NCI-H146 (cell line): ENCODE measurements at regions not wholly inside any gene's neighbourhood (a gene's known extent, or its start where the extent isn't known, plus 50 kb on each side); places are given as distances from the start of the nearest gene placed in this dataset.

ENCODE experiments used
- DNase-seq: peaks from one replicate; lab custom pipeline; 2025; lab: John Stamatoyannopoulos, UW

- DNase-seq = no peak
Observed at GRCh38 chr17:72390675-72391508, 270.1 kb downstream of the SOX9 start.

- no peak for DNase-seq
Observed at GRCh38 chr17:72392056-72393010, 271.5 kb downstream of the SOX9 start.

GRCh38 chr17:72393553-72393952, 272.7 kb downstream of the SOX9 start:
- DNase-seq = no peak

- no peak for DNase-seq
Observed at GRCh38 chr17:72394531-72394930, 273.7 kb downstream of the SOX9 start.

- no peak for DNase-seq
Observed at GRCh38 chr17:72396121-72396520, 275.3 kb downstream of the SOX9 start.

- DNase-seq = no peak
Observed at GRCh38 chr17:72397223-72397667, 276.4 kb downstream of the SOX9 start.

- no peak for DNase-seq
Observed at GRCh38 chr17:72397687-72398086, 276.9 kb downstream of the SOX9 start.

GRCh38 chr17:72399023-72399607, 278.3 kb downstream of the SOX9 start:
- DNase-seq = no peak

GRCh38 chr17:72399608-72400487, 279.0 kb downstream of the SOX9 start:
- DNase-seq = no peak

- no peak for DNase-seq
Observed at GRCh38 chr17:72400488-72400827, 279.6 kb downstream of the SOX9 start.

GRCh38 chr17:72400863-72401262, 280.0 kb downstream of the SOX9 start:
- DNase-seq = no peak

- no peak for DNase-seq
Observed at GRCh38 chr17:72401883-72402726, 281.3 kb downstream of the SOX9 start.

GRCh38 chr17:72402727-72403210, 281.9 kb downstream of the SOX9 start:
- DNase-seq = no peak

GRCh38 chr17:72403713-72404209, 282.9 kb downstream of the SOX9 start:
- DNase-seq = no peak

GRCh38 chr17:72404872-72405271, 284.1 kb downstream of the SOX9 start:
- DNase-seq = no peak

- DNase-seq = no peak
Observed at GRCh38 chr17:72405662-72406230, 284.9 kb downstream of the SOX9 start.

- DNase-seq = no peak
Observed at GRCh38 chr17:72406498-72406897, 285.7 kb downstream of the SOX9 start.

GRCh38 chr17:72407336-72407909, 286.6 kb downstream of the SOX9 start:
- DNase-seq = peak; percentile 70

GRCh38 chr17:72407931-72408330, 287.1 kb downstream of the SOX9 start:
- no peak for DNase-seq

- no peak for DNase-seq
Observed at GRCh38 chr17:72408641-72409040, 287.8 kb downstream of the SOX9 start.
